K562 (cell line): ENCODE measurements at regions not wholly inside any gene's neighbourhood (a gene's known extent, or its start where the extent isn't known, plus 50 kb on each side); places are given as distances from the start of the nearest gene placed in this dataset.
A peak's percentile ranks its signal among the peaks of the same experiment; 100 is the strongest.

Experiments used
- ATF2 ChIP-seq: sonication (generic); formaldehyde crosslinking; IDR thresholded peaks from 2 replicates; pipeline ENCODE4 v1.8.1; 2022; ENCODE audit warnings: missing genetic modification reagents
- CBX5 ChIP-seq: IDR thresholded peaks from 2 replicates; pipeline ENCODE4 v1.6.1; 2014; ENCODE audit warnings: low read depth, borderline replicate concordance
- CCNT2 ChIP-seq: IDR thresholded peaks from 2 replicates; pipeline ENCODE4 v1.6.1; 2011; ENCODE audit warnings: borderline replicate concordance, low read depth, mild to moderate bottlenecking, moderate library complexity, mixed read lengths, low read length; ENCODE audit not compliant: insufficient read length; ENCODE audit errors: extremely low read depth
- CEBPB ChIP-seq: fragments of 450-650 bp; IDR thresholded peaks from 2 replicates; pipeline ENCODE4 v1.6.1; 2016; ENCODE audit warnings: missing genetic modification characterization, missing compliant biosample characterization
- DMBX1 ChIP-seq: fragments of 250-450 bp; sonication (Bioruptor Pico); IDR thresholded peaks from 2 replicates; pipeline ENCODE4 v1.8.0; 2022; ENCODE audit warnings: inconsistent platforms, mild to moderate bottlenecking, moderate library complexity, borderline replicate concordance
- ETS1 ChIP-seq: conservative IDR thresholded peaks from 2 replicates; pipeline ENCODE4 v1.6.1; 2011; ENCODE audit warnings: low read depth, mild to moderate bottlenecking, low read length; ENCODE audit not compliant: control insufficient read depth
- GATA2 ChIP-seq: sonication (generic); formaldehyde crosslinking; IDR thresholded peaks from 2 replicates; pipeline ENCODE4 v1.4.0; 2020; ENCODE audit warnings: mild to moderate bottlenecking, missing genetic modification reagents
- GTF3C2 ChIP-seq: IDR thresholded peaks from 3 replicates; pipeline ENCODE4 v1.6.1; 2011; ENCODE audit warnings: borderline replicate concordance, mild to moderate bottlenecking, moderate library complexity; ENCODE audit not compliant: insufficient read length; ENCODE audit errors: extremely low read depth
- HDAC2 ChIP-seq: fragments of 450-650 bp; IDR thresholded peaks from 2 replicates; pipeline ENCODE4 v1.6.1; 2016; ENCODE audit warnings: mild to moderate bottlenecking
- HMGN3 ChIP-seq: IDR thresholded peaks from 2 replicates; pipeline ENCODE4 v1.6.1; 2011; ENCODE audit warnings: borderline replicate concordance, low read depth, mild to moderate bottlenecking, mixed read lengths, low read length; ENCODE audit not compliant: insufficient read length; ENCODE audit errors: extremely low read depth
- MAZ ChIP-seq, 2 experiments: fragments of 450-650 bp in 1 of 2; sonication (generic) in 1 of 2; formaldehyde crosslinking; IDR thresholded peaks in 1 of 2; conservative IDR thresholded peaks in 1 of 2; 2 replicates each; pipeline versions ENCODE4 v1.4.0 to v1.5.0; 2020; ENCODE audit warnings: mild to moderate bottlenecking in 1 of 2, missing genetic modification reagents in 1 of 2
- NR2C2 ChIP-seq, 2 experiments: fragments of 200-800 bp in 1 of 2; sonication (Bioruptor generic) in 1 of 2; sonication (generic) in 1 of 2; formaldehyde crosslinking in 1 of 2; IDR thresholded peaks; 2 replicates each; pipeline versions ENCODE4 v1.6.1 to v1.8.0; 2016 to 2022; ENCODE audit warnings: mild to moderate bottlenecking in 1 of 2, missing compliant biosample characterization in 1 of 2, missing genetic modification characterization in 1 of 2, missing genetic modification reagents in 1 of 2
- PATZ1 ChIP-seq: fragments of 250-450 bp; sonication (Bioruptor Pico); IDR thresholded peaks from 2 replicates; pipeline ENCODE4 v1.5.0; 2020; ENCODE audit warnings: mild to moderate bottlenecking, borderline replicate concordance
- SMARCA4 ChIP-seq: fragments of 450-650 bp; IDR thresholded peaks from 2 replicates; pipeline ENCODE4 v1.6.1; 2016
- SMARCA5 ChIP-seq: fragments of 450-650 bp; IDR thresholded peaks from 2 replicates; pipeline ENCODE4 v1.6.1; 2016
- SOX6 ChIP-seq: fragments of 450-650 bp; IDR thresholded peaks from 2 replicates; pipeline ENCODE4 v1.6.1; 2014; ENCODE audit warnings: mild to moderate bottlenecking
- TBL1XR1 ChIP-seq, 2 experiments: IDR thresholded peaks; 2 replicates each; pipeline ENCODE4 v1.6.1; 2012; ENCODE audit warnings: improper control_type of control experiment in 2 of 2, low read length in 2 of 2, mild to moderate bottlenecking in 1 of 2
- TGIF2 ChIP-seq: sonication (generic); formaldehyde crosslinking; IDR thresholded peaks from 2 replicates; pipeline ENCODE4 v1.8.1; 2022; ENCODE audit warnings: mild to moderate bottlenecking, missing genetic modification reagents, moderate library complexity
- ZBTB17 ChIP-seq: fragments of 450-650 bp; formaldehyde crosslinking; IDR thresholded peaks from 2 replicates; pipeline ENCODE4 v1.4.0; 2020; ENCODE audit warnings: mild to moderate bottlenecking
- ZNF197 ChIP-seq: fragments of 200-800 bp; sonication (Bioruptor generic); IDR thresholded peaks from 2 replicates; pipeline ENCODE4 v1.6.1; 2016; ENCODE audit warnings: low read depth, missing genetic modification characterization, missing compliant biosample characterization
- ZNF699 ChIP-seq: fragments of 250-450 bp; sonication (Bioruptor Pico); IDR thresholded peaks from 2 replicates; pipeline ENCODE4 v1.8.0; 2021; ENCODE audit warnings: mild to moderate bottlenecking, moderate library complexity; ENCODE audit not compliant: insufficient replicate concordance

GRCh38 chr16:85316321-85316919 lies 204.1 kb upstream of the CIBAR2 start (continued):
- TF ChIP-seq TBL1XR1 (IDR thresholded peaks at IDR 0.05; ENCODE audit: low read length in 2 of 2) (peak in 1 of 2 experiments; percentile 36; a peak in 1 of 4 replicates), ZNF197 (CRISPR knock-in tag) (no peak), NR2C2 (CRISPR knock-in tag; IDR thresholded peaks at IDR 0.05) (no peak), NR2C2 (tag; IDR thresholded peaks at IDR 0.05) (no peak), HMGN3 (peak; percentile 28), TGIF2 (CRISPR knock-in tag) (no peak), ZNF699 (no peak), CEBPB (tag) (no peak), CCNT2 (no peak), GATA2 (CRISPR knock-in tag) (no peak), ATF2 (CRISPR knock-in tag) (no peak), HDAC2 (no peak), CBX5 (no peak), SOX6 (no peak), DMBX1 (CRISPR knock-in tag) (no peak), ETS1 (no peak), PATZ1 (CRISPR knock-in tag) (no peak), GTF3C2 (no peak), MAZ (CRISPR knock-in tag; conservative IDR thresholded peaks at IDR 0.05 in 1 of 2, IDR thresholded peaks at IDR 0.05 in 1 of 2) (peak; percentile 61 to 87; a peak in 3 of 4 replicates), SMARCA5 (no peak), ZBTB17 (CRISPR knock-in tag) (no peak), SMARCA4 (no peak)
